IPS-20b (cell line): ENCODE measurements at regions not wholly inside any gene's neighbourhood (a gene's known extent, or its start where the extent isn't known, plus 50 kb on each side); places are given as distances from the start of the nearest gene placed in this dataset.

ENCODE experiments used
- H3K27ac ChIP-seq: one replicate; pipeline ENCODE4 v1.5.1; 2013; ENCODE audit warnings: low read length
- H3K27me3 ChIP-seq: 2 replicates; pipeline ENCODE4 v1.6.1; 2013; ENCODE audit warnings: mild to moderate bottlenecking, low read length, inconsistent platforms; ENCODE audit not compliant: insufficient read depth
- H3K36me3 ChIP-seq: 2 replicates; pipeline ENCODE4 v1.6.1; 2013; ENCODE audit warnings: low read depth, mild to moderate bottlenecking, inconsistent platforms, low read length, moderate library complexity; ENCODE audit not compliant: insufficient read depth
- H3K4me1 ChIP-seq: 2 replicates; pipeline ENCODE4 v1.6.1; 2013; ENCODE audit warnings: mild to moderate bottlenecking, control low read depth, inconsistent platforms, low read length, moderate library complexity; ENCODE audit not compliant: insufficient read depth
- H3K4me3 ChIP-seq: 2 replicates; pipeline ENCODE4 v1.5.1; 2013; ENCODE audit warnings: mild to moderate bottlenecking, low read length, inconsistent platforms
- H3K9ac ChIP-seq: 2 replicates; pipeline ENCODE4 v1.6.1; 2013; ENCODE audit warnings: low read depth, mild to moderate bottlenecking, inconsistent platforms, low read length, moderate library complexity
- H3K9me3 ChIP-seq: 2 replicates; pipeline ENCODE4 v1.6.1; 2013; ENCODE audit warnings: mild to moderate bottlenecking, low read depth, low read length, inconsistent platforms; ENCODE audit not compliant: insufficient read depth

DNA sequence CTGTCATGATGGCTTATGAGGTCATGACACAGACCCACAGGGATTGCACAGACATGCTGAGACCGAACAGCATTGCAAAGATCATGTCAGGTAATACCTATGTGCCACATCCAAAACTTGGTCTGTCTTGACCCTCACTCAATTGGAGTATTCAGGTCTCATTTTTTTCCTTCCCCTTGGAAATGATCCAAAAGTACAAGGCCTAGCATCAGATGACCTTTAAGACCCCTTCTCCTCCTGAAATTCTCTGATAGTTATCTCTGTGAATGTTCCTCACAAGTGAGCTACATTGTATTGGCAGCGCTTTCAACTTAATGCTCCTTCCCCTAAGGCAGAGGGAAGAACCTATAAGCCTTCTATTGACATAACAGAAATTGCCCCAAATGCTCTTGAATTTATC is 507.4 kb upstream of the JARID2 start:
- Histone ChIP-seq H3K27ac (no peak overlapping the region), H3K9ac (no peak overlapping the region), H3K4me1 (no peaks in the 10 kb centered on the region), H3K36me3 (no peaks in the 10 kb centered on the region), H3K9me3 (no peaks in the 10 kb centered on the region), H3K4me3 (no peak overlapping the region), H3K27me3 (peaks cover 7% of the 10 kb centered on the region; the same call in 1 of the 2 replicates)

DNA sequence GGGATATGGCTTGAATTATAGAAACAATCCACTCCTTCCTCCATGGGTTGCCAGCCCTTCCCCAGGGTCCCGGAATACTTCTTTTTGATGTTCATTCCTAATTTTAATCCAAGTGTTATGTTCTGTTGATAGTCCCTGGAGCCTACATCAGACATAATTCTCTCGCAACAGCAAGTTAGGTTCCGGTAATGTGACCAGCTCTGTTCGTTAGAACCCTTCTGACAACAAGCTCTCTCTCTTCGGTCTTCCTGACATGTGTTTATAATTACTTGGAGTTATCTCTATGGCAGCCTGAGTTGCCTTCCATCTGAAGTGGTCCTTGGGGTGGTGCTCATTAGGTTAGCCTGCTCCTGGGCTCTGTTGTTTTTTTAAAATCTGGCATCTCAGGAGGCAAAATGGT is 506.9 kb upstream of the JARID2 start:
- no peak overlapping the region for H3K9ac ChIP-seq
- no peak overlapping the region for H3K27ac ChIP-seq
- no peaks in the 10 kb centered on the region for H3K9me3 ChIP-seq
- no peaks in the 10 kb centered on the region for H3K36me3 ChIP-seq
- H3K4me1 ChIP-seq: no peaks in the 10 kb centered on the region
- no peak overlapping the region for H3K4me3 ChIP-seq
- peaks cover 6% of the 10 kb centered on the region; the same call in 1 of the 2 replicates for H3K27me3 ChIP-seq

DNA sequence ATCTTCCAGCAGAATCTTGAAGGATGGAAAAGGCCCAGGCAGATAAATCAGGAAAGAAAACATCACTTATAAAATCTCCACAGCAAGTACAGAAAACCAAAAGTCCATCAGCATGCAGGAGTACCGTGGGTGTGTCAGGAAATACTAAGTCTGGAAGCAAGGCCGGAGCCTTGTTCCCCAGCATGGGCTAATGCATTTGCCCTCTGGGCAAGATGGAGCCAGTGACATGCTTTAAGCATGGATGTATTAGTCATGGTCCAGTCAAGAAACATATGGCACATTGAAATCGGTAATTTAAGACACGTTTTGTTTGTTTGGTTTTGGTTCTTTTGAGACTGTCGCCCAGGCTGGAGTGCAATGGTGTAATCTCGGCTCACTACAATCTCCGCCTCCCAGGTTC is 506.0 kb upstream of the JARID2 start:
- peaks cover 6% of the 10 kb centered on the region; the same call in 1 of the 2 replicates for H3K27me3 ChIP-seq
- no peaks in the 10 kb centered on the region for H3K36me3 ChIP-seq
- H3K4me3 ChIP-seq: no peak overlapping the region
- H3K4me1 ChIP-seq: no peaks in the 10 kb centered on the region
- H3K27ac ChIP-seq: no peak overlapping the region
- H3K9ac ChIP-seq: no peak overlapping the region
- H3K9me3 ChIP-seq: no peaks in the 10 kb centered on the region

DNA sequence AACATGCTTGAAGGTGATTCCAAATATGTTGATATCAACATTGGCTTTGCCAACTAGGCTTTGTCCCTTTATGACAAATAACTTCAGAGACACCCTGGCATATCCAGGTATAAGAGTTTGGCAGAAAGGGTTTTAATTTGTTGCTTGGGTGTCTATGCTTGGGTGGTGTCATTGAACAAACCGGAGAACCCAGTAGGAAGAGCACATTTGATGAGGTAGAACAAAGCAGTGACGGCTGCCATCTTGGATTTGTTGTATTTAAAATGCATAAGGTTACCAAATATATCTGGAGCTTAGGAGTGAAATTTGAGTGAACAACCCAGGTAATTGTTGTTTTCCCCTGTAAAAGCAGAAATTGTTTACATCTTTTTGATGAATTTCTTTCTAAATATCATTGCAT is 503.7 kb upstream of the JARID2 start:
- no peak overlapping the region for H3K27ac ChIP-seq
- H3K9me3 ChIP-seq: 0 out of 2 replicates have a peak, but pooled peaks cover 2% of the 10 kb centered on the region
- H3K4me1 ChIP-seq: no peaks in the 10 kb centered on the region
- H3K27me3 ChIP-seq: no peaks in the 10 kb centered on the region
- no peaks in the 10 kb centered on the region for H3K36me3 ChIP-seq
- H3K4me3 ChIP-seq: no peak overlapping the region
- no peak overlapping the region for H3K9ac ChIP-seq

DNA sequence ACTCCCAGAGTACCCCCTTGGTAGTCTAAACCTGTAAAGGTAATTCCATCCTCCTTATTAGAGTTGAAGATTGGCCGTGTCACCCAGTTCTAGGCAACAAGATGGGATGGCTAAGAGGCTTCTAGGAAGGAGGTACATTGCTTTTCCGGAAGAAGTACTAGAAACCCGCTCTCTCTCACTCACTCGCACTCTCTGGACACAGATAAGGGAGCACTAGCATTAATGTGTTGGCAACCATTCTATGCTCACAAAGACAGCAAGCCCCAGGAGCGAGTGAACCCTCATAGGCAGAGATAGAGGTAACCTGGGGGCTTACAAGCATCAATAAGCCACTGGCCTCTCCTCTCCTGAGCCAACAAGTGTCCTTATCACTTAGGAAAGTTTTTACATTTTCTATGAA is 503.2 kb upstream of the JARID2 start:
- Histone ChIP-seq H3K9ac (no peak overlapping the region), H3K4me1 (no peaks in the 10 kb centered on the region), H3K9me3 (0 out of 2 replicates have a peak, but pooled peaks cover 2% of the 10 kb centered on the region), H3K4me3 (no peak overlapping the region), H3K36me3 (no peaks in the 10 kb centered on the region), H3K27ac (no peak overlapping the region), H3K27me3 (no peaks in the 10 kb centered on the region)

DNA sequence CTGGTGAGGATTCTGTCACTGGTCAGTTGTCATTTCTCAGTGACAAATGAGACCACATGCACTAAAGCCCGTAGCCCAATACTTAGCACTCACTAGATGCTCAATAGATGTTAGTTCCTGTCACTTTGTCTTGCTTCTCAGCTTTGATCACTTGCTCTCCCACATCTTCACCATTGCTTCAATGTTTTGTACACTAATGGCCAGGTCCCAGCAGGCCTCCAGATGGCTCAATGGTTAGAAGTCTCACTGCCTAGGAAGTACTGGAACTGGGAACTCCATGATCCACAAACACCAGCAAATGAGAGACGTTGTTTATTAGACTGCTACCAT is 502.8 kb upstream of the JARID2 start:
- Histone ChIP-seq H3K9me3 (0 out of 2 replicates have a peak, but pooled peaks cover 2% of the 10 kb centered on the region), H3K4me3 (no peak overlapping the region), H3K36me3 (no peaks in the 10 kb centered on the region), H3K9ac (no peak overlapping the region), H3K27ac (no peak overlapping the region), H3K27me3 (no peaks in the 10 kb centered on the region), H3K4me1 (no peaks in the 10 kb centered on the region)

DNA sequence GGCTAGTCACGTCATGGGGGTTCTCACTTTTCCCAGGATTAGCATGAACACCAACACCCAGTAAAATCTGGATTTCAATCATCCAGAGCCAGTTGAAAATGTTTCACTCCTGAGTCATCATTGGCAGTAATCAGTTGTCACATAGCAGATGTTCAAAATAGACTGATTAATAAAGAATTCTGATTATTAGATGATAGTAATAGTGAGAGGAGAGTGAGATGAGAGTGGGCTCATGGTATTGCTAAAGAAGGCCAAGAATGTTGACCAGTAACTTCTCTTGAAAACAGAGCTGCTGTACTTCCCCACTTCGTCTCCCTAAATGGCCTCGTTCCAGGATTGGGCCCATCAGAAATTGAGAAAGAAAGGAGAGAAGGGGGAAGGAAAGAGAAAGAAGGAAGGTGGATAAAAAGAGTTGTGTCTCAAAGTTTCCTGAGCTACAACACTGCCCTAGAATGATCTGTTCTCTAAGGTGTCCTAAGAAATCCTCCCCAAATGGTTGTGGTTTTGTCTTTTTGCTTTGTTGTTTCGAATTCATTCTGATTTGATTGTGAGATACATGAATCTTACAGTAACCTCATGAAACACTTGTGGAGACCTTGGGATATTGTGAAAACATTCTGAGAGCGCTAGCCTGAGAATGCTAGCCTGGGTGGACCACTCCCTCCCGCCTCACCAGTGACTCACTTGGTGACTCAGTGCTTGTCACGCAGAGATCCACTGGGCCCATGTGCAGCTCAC is 502.2 kb upstream of the JARID2 start:
- 0 out of 2 replicates have a peak, but pooled peaks cover 2% of the 10 kb centered on the region for H3K9me3 ChIP-seq
- H3K27ac ChIP-seq: no peak overlapping the region
- H3K36me3 ChIP-seq: no peaks in the 10 kb centered on the region
- no peaks in the 10 kb centered on the region for H3K4me1 ChIP-seq
- no peak overlapping the region for H3K4me3 ChIP-seq
- no peaks in the 10 kb centered on the region for H3K27me3 ChIP-seq
- no peak overlapping the region for H3K9ac ChIP-seq

DNA sequence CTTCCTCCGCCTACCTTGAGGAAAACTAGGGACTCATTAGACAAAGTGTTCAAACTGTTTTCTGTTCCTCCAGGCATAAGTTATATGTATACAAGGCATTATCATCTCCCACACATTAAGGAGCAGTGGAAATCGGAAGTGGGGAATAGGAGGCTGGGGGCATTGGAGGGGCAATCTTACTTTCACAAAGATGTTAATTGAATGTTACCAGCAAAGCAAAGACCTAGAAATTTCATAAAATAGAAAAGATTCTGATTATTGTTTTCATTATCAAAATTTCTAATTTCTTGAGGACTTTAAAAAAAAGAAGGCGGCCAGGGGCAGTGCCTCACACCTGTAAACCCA is 501.7 kb upstream of the JARID2 start:
- Histone ChIP-seq H3K9ac (no peak overlapping the region), H3K4me3 (no peak overlapping the region)

DNA sequence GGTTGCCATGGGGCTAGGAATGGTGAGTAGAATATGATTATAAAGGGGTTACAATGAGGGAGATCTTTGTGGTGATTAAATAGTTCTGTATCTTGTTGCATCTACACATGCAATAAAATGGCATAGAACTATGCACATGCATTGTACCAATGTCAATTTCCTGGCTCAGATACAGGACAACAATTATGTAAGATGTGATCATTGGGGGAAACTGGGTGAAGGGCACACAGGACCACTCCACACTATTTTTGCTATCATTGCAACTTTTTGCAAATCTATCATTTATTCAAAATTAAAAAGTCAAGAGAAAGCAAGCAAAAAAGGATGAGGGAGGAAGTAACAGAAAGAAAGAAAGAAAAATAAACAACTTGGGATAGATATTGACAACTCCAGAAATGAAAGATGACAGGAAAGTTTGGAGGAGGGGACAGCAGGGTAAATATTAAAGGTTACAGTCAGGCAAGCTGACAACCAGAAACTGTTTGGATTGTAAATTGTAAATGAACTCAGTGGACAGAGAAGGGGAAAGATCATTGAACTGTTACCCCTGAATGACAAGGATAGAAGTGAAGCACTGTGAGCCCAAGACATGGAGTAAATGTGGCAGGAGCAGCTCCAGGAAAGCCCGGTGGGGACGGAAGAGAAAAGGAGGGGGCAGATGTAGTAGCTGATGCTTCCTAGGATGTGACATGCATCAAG is 499.6 kb upstream of the JARID2 start:
- 0 out of 2 replicates have a peak, but pooled peaks cover 2% of the 10 kb centered on the region for H3K9me3 ChIP-seq
- no peaks in the 10 kb centered on the region for H3K27me3 ChIP-seq
- no peak overlapping the region for H3K4me3 ChIP-seq
- H3K27ac ChIP-seq: no peak overlapping the region
- H3K4me1 ChIP-seq: no peaks in the 10 kb centered on the region
- no peak overlapping the region for H3K9ac ChIP-seq
- H3K36me3 ChIP-seq: no peaks in the 10 kb centered on the region

More for the DNA sequence above, 501.7 kb upstream of the JARID2 start:
- Histone ChIP-seq H3K27me3 (no peaks in the 10 kb centered on the region), H3K4me1 (no peaks in the 10 kb centered on the region), H3K36me3 (no peaks in the 10 kb centered on the region), H3K27ac (no peak overlapping the region), H3K9me3 (0 out of 2 replicates have a peak, but pooled peaks cover 2% of the 10 kb centered on the region)

DNA sequence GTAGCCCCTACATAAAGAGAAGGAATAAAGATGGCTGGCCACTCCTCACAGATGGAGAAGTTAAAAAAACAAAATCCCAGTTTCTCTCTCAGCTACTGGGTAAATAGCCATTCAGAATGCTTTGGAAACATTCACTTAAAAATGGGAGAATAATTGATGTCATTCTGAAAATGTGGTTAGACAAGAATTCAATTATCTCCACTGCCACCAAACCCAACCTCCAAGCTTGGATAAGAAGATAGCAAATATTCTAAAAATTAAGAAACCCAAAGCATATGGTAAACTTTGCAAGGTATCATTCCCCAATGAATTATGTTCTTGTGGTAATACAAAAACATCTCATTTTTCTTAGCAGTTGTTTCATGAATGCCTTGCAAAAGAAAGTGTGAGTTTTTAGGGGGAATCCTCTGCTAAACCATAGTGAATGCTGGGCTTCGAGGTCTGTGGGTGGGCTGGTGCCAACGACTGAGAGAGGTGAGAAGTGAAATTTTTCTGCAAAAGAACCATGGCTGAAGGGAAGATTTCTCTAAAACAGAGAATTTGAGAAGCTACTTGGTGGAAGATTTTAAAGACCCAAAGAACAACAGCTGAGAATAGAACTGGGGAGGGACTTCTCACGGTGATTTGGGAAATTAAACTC is 497.9 kb upstream of the JARID2 start:
- Histone ChIP-seq H3K4me1 (no peaks in the 10 kb centered on the region), H3K27me3 (no peaks in the 10 kb centered on the region), H3K36me3 (no peaks in the 10 kb centered on the region), H3K27ac (no peak overlapping the region), H3K9ac (no peak overlapping the region), H3K9me3 (0 out of 2 replicates have a peak, but pooled peaks cover 2% of the 10 kb centered on the region), H3K4me3 (no peak overlapping the region)

DNA sequence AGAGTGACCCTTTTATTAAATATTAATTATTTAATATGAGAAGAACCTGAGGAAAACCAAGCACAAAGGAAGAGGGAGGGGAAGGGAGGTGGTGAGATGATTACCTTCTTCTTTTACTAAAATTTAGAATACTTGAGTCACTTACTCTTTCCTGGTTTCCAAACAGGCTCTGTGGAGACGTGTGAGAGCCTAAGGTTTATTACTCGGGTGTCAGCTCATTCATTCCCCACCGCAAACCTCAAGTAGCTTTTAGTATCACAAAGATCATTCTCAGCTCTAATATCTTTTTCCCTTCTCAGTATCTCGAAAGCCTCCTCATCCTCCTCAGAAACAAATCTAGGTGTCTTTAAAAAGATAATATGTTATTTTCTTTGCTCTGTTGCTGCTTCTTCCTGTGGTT is 497.2 kb upstream of the JARID2 start:
- H3K27ac ChIP-seq: no peak overlapping the region

More for the DNA sequence above, 497.2 kb upstream of the JARID2 start:
- H3K36me3 ChIP-seq: no peaks in the 10 kb centered on the region
- H3K27me3 ChIP-seq: no peaks in the 10 kb centered on the region
- no peak overlapping the region for H3K4me3 ChIP-seq
- H3K9ac ChIP-seq: no peak overlapping the region
- H3K4me1 ChIP-seq: no peaks in the 10 kb centered on the region
- H3K9me3 ChIP-seq: 0 out of 2 replicates have a peak, but pooled peaks cover 2% of the 10 kb centered on the region
